Ascending aorta (tissue), 2 donors: ENCODE measurements at regions not wholly inside any gene's neighbourhood (a gene's known extent, or its start where the extent isn't known, plus 50 kb on each side); places are given as distances from the start of the nearest gene placed in this dataset.

Source experiments
- DNase-seq, 2 donors: peaks; one replicate each; pipeline ENCODE4 v3.0.0-alpha.2; 2019; ENCODE audit warnings: low spot score in 2 of 2
- H3K27ac ChIP-seq, 2 donors: fragments of 200-600 bp; sonication (generic); one replicate each; pipeline ENCODE4 v1.5.1; 2016 to 2017; ENCODE audit warnings: mild to moderate bottlenecking in 1 of 2
- H3K27me3 ChIP-seq: fragments of 200-600 bp; sonication (generic); one replicate; pipeline ENCODE4 v1.5.1; 2017
- H3K36me3 ChIP-seq, 2 donors: fragments of 200-600 bp; sonication (generic); one replicate each; pipeline ENCODE4 v1.5.1; 2016
- H3K4me1 ChIP-seq, 2 donors: fragments of 200-600 bp; sonication (generic); one replicate each; pipeline ENCODE4 v1.5.1; 2016 to 2017; ENCODE audit warnings: mild to moderate bottlenecking in 1 of 2
- H3K4me3 ChIP-seq, 2 donors: fragments of 200-600 bp; sonication (generic); one replicate each; pipeline ENCODE4 v1.5.1; 2016 to 2017; ENCODE audit warnings: mild to moderate bottlenecking in 1 of 2
- H3K9me3 ChIP-seq, 2 donors: fragments of 200-600 bp; sonication (generic); one replicate each; pipeline ENCODE4 v1.5.1; 2016
- CTCF ChIP-seq, 3 experiments: fragments of 200-600 bp in 2 of 3; fragments of 450-650 bp in 1 of 3; sonication (generic) in 2 of 3; IDR thresholded peaks; one replicate each; pipeline ENCODE4 v1.5.1; 2016 to 2019; ENCODE audit warnings: antibody characterized with exemption in 3 of 3, mild to moderate bottlenecking in 1 of 3, moderate library complexity in 1 of 3
- intact Hi-C: fragments of 100-400 bp; cut with DNase I; formaldehyde crosslinking; loops from one replicate; pipeline ENCODE4 v1.15.1; 2023

- Histone ChIP-seq H3K27me3 (no peaks in the 10 kb centered on the region), H3K4me1 (no peaks in the 10 kb centered on the region), H3K27ac (no peak overlapping the region), H3K36me3 (no peaks in the 10 kb centered on the region), H3K4me3 (no peak overlapping the region), H3K9me3 (no peaks in the 10 kb centered on the region)
- TF ChIP-seq CTCF (IDR thresholded peaks at IDR 0.05) = no peak
- DNase-seq = no peak
- intact Hi-C loops = no loop called here
Measured at GRCh38 chr3:541062-541801, 344.7 kb downstream of the CHL1 start.

DNA sequence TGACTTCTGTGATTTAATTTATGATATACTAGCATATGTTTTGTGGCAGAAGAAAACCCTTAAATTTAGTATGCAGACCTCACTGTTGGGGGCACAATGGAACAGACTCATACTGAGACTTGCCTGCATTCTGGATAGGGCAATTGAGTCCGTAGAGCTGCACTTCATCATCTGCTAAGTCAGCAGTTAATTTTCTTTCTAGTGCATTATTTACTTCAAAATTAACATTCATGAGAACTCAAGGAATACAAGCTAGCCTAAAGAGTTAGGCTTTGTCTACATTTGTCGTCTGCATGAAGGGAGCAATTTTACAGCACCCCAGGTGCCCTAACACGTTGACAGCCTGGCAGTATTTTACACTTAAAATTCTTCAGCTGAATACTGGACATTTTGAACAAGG, 345.5 kb downstream of the CHL1 start:
- H3K27ac ChIP-seq = no peak overlapping the region
- H3K4me3 ChIP-seq = no peak overlapping the region
- no peaks in the 10 kb centered on the region for H3K36me3 ChIP-seq
- no peaks in the 10 kb centered on the region for H3K27me3 ChIP-seq
- intact Hi-C loops = no loop called here
- H3K4me1 ChIP-seq = no peaks in the 10 kb centered on the region
- H3K9me3 ChIP-seq = no peaks in the 10 kb centered on the region
- TF ChIP-seq CTCF (IDR thresholded peaks at IDR 0.05) = no peak
- DNase-seq = no peak

DNA sequence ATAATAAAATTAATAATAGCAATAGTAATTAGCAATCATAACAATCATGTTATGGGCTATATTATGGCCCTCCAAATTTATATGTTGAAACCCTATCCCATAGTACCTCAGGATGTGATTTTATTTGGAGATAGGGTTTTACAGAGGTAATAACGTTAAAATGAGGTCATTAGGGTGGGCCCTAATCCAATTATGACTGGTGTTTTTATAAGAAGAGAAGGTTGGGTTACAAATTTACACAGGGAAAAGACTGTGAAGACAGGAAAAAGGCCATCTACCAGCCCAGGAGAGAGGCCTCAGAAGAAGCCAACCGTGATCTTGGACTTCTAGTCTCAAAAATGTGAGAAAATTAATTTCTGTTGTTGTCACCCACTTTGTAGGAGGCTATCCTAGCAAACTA, 353.1 kb downstream of the CHL1 start:
- no peaks in the 10 kb centered on the region for H3K27me3 ChIP-seq
- H3K4me3 ChIP-seq = no peak overlapping the region
- TF ChIP-seq CTCF (IDR thresholded peaks at IDR 0.05) = no peak
- H3K9me3 ChIP-seq = no peaks in the 10 kb centered on the region
- DNase-seq = no peak
- no peak overlapping the region for H3K27ac ChIP-seq
- H3K4me1 ChIP-seq = no peaks in the 10 kb centered on the region
- no peaks in the 10 kb centered on the region for H3K36me3 ChIP-seq
- intact Hi-C loops = no loop called here

GRCh38 chr3:550471-550870, 353.9 kb downstream of the CHL1 start:
- DNase-seq = no peak
- intact Hi-C loops = no loop called here

DNA sequence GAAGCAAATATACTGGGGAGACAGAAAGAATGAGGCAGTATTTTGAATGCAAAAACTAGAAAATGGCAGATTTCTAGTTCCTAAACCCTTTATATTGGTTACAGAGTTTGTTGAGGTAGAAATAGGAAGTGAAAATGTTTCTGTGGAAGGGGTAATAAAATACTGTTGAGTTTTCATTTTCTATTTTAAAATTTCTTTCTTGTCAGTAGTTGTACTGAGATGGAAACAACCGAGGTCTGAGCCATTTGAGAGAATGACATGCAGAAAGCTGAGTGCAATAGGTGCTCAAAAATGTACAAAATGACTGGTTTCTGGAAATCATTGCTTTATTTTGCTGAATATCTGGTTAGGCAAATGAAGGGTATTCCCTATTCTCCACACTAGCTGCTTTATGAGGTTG, 361.4 kb downstream of the CHL1 start:
- no peak for TF ChIP-seq CTCF (IDR thresholded peaks at IDR 0.05)
- no peaks in the 10 kb centered on the region for H3K4me1 ChIP-seq
- DNase-seq = no peak

More at GRCh38 chr3:550471-550870, 353.9 kb downstream of the CHL1 start:
- Histone ChIP-seq H3K4me1 (no peaks in the 10 kb centered on the region), H3K27ac (no peak overlapping the region), H3K4me3 (no peak overlapping the region), H3K36me3 (no peaks in the 10 kb centered on the region), H3K27me3 (no peaks in the 10 kb centered on the region), H3K9me3 (no peaks in the 10 kb centered on the region)
- TF ChIP-seq CTCF (IDR thresholded peaks at IDR 0.05) = no peak

More for the DNA sequence above, 361.4 kb downstream of the CHL1 start:
- Histone ChIP-seq H3K36me3 (no peaks in the 10 kb centered on the region), H3K4me3 (no peak overlapping the region), H3K27ac (no peak overlapping the region), H3K27me3 (no peaks in the 10 kb centered on the region), H3K9me3 (no peaks in the 10 kb centered on the region)
- intact Hi-C loops = no loop called here
